Hematopoietic multipotent progenitor cell treated with erythropoietin and hydrocortisone succinate and interleukin-3 and kit ligand, for 15 days (in vitro differentiated cells): ENCODE measurements at regions not wholly inside any gene's neighbourhood (a gene's known extent, or its start where the extent isn't known, plus 50 kb on each side); places are given as distances from the start of the nearest gene placed in this dataset.
"Not testable (repeated sequence)": the region's sequence is repeated elsewhere in the genome, so short reads cannot be mapped to it uniquely, and the experiment has no call there.

Experiments
- DNase-seq: peaks from one replicate; pipeline ENCODE4 v3.0.0-alpha.2; 2015; ENCODE audit warnings: low spot score

DNA sequence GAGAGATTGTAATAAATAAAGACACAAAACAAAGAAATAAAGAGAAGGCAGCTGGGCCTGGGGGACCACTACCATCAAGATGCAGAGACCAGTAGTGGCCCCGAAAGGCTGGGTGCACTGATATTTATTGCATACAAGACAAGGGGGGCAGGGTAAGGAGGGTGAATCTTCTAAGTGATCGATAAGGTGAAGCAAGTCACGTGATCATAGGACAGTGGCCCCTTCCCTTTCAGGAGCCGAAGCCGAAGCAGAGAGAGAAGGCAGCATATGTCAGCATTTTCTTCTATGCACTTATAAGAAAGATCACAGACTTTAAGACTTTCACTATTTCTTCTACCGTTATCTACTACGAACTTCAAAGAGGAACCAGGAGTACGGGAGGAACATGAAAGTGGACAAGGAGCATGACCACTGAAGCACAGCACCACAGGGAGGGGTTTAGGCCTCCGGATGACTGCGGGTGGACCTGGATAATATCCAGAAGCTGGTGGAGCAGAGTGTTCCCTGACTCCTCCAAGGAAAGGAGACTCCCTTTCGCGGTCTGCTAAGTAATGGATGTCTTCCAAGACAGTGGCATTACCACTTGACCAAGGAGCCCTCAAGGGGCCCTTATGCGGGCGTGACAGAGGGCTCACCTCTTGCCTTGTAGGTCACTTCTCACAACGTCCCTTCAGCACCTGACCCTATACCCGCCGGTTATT lies 126.4 kb downstream of the RBM46 start:
- DNase-seq: not testable (repeated sequence)

DNA sequence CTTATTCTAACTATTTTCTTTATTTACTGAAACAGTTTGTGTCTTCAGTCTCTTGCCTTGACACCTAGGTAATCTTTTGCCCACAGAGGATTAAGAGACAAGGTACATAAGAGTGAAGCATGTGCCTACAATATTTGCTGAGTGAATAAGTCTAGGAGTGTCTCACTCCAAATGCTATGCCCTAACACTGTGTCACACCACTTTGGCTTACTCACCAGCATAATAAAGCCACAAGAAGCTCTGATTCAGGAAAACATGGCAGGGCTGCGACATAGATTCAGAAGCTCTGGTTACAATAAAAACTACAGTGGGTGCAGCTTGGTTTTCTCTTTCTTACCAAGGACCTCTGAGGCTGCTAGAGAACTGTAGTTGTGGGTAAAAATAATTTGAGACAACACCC lies 127.1 kb downstream of the RBM46 start:
- DNase-seq: no peak

DNA sequence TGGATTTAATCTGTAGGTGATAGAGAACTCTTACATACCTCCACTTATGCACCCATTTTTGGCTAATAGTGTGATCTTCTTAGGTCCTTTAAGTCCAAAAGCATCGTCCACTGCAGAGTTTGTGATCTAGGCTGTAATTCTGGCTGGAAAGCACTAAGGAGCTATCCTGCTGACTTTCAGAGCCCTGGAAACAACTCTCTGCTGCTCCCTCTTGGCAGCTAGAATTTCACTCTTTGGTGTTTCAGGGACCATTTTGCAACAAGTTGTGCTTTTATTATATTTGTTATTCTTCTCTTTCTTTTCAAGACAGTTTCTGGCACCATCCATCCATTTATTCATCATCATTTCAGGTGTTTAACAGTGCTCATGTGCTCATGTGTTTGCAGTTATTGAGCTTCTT lies 130.0 kb downstream of the RBM46 start:
- DNase-seq: no peak

DNA sequence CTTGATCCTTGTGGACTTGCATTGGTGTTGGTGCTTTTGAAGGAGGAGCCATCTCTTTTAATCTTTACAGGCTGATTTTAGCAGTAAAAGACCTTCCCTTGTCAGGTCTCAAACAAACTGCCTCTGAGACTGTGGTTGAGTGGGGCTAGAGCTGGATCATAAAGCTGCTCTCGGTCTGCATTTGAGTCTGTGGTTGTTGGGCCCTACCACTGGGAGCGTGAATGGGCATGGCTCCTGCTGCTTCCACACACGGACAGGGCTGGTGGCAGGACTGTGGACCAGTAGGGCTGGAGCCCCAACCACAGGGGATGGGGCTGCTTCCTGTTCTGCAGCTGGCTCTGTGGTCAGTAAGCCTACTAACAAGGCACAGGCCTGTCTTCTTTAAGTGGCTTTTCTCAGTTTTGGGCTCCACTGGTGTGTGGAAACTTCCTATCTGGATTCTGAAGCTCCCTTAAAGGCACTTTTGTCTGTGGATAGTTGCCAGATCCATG lies 130.6 kb downstream of the RBM46 start:
- DNase-seq: no peak

DNA sequence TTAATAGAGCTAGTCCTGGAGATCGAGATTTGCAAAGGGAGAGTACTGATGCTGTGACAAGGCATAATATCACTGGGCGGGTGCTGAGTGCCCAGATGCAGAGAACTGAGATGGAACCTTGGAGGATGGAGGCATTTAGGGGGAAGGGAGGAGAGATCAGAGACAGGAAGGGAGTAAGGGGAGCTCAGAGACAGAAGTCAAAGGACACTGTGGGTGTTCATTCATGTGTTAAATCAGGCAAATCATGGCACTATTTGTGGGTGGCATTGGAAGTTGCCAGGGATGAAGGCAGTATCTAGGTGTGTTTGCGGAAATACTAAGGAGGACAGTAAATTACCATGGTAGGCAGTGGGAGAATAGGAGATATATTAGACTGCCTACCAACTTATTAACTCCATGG lies 135.0 kb downstream of the RBM46 start:
- no peak for DNase-seq

DNA sequence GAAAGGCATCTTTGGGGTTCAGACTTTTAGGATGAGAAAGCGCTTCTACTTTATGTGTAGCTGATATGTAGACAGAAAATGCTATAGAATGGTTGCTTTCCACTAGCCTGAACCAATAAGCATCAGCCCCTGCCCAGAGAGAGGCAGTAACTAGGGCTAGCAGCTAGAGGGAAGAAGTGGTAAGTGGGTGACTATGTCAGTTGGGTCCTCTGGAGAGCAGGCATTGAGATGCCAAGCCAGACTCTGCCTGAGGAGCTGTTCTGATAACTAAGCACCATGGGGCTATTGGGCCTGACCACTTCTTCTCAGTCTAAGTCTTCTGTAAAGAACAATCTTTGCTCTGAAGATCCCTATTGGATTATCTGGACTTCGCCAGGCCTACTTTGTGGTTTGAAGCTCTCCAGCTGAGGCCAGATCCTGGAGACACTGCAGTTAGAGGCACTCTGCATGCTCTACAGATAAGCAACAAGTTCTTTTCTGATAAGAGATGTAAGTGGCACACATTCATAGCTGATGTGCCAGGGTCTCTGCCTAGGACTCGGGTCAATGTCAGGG lies 146.1 kb downstream of the RBM46 start:
- no peak for DNase-seq

DNA sequence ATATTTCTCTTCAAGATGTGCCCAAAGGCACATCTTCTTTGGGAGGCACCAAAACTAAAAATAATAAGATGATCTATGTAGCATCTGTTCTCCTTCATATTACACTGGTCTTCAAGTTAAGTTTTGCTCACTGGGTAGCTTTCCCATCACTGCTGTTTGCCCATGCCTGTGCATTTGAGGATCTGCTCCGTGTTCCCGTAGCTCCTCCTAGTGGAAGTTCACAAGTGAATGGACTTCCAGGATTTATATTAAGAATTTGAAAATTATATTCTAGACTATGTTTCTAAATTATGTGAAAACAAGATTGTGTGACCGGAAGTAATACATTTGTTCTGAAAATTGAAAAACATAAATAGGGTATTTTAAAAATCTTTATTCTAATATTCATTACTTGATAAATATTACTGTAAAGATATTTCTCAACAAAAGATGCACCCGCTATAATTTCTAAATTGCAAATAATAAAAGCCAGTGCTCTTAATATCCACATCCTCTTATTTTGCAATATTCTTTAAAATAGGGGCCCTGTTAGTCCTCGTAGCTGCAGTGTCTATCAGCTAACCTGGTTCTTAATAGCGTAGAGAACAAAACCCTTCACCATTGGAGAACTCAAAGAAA lies 147.7 kb downstream of the RBM46 start:
- DNase-seq: no peak

DNA sequence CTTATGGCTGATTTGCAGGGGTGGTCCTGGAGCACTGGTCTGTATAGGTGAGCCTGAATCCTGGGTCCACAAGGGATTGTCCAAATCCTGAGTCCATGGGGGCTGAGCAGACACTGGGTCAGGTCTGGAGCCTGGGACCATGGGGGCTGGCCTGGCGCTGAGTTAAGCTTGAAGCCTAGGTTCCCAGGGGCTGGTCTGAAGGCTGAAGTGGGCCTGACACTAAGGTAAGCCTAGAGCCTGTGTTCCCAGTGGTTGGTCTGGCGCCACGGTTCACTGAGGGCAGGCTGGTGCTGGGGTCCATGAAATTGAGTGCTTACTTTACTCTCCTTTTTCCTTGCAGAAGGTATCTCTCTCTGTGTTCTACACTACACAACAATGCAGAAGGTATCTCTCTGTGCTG lies 155.8 kb downstream of the RBM46 start:
- no peak for DNase-seq

DNA sequence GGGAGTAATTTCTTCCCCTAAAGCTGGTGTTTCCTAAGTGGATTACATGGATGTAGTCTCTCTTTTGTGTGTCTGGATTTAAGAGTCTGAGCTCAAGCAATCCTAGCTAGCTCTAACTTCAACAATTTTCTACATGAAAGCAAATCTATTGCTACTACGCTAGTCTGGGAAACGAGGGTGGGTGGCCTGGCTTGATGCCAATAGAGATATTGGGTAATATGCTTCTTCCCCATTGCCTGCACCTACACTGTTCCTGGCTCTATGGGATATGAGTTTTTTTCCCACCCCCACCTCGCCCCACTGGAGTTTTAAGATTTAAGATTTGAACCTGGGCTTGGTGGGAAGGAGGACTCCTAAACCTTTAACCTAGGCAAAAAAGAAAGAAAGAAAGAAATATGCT lies 158.8 kb downstream of the RBM46 start:
- no peak for DNase-seq

DNA sequence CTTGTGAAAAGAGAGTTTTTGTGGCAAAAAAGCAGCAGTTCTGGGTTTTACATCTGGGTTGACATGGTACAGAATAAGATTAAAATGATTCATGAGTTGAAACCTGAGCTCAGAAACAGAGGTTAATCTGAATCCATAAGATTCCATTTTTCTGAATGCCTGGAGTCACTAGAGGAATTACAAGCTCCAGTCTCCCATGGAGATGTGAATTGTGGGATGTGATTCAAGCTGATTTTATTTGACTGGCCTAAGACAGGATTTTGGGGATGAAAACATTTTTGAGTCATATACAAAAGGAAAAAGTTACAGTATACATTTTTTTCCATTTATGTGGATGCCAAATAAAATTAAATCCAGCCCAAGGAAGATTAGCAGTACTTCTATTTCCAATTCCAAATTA lies 161.1 kb downstream of the RBM46 start:
- DNase-seq: no peak

DNA sequence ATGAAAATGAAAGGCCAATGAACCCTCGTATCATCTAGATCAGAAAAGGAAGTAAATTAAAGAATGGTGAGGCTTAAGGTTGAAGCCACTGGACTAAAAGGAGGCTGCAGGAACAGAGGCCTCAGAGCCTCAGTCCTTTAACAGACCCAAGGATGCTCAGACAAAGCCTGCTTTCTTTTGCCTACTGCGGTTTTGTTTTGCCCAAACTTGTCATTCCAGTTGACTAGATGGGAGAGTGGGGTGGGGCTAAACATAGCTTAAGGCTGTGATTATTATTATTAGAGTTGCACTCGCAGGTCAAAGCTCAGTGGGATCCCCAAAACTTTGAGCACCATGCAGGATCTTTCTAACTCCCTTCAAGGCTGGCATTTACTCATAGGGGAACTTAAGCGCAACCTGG lies 163.9 kb downstream of the RBM46 start:
- DNase-seq: no peak

DNA sequence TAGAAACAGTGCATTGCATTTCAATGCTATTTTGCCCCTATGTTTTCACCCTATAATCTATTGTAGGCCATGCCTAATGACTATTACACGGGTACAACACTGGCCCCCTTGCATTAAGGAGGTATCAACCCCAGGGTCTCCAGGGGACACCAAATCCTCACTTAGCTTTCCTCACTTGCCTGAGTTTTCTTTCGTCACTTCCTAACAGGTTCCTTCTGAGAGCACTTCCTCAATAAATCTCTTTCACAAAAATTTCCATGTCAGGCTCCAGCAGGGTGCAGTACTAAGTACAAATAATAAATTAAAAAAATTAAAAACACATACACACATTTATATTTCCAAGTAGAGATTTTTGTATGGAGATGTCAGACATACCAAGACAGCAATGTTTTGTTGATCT lies 165.0 kb downstream of the RBM46 start:
- no peak for DNase-seq

DNA sequence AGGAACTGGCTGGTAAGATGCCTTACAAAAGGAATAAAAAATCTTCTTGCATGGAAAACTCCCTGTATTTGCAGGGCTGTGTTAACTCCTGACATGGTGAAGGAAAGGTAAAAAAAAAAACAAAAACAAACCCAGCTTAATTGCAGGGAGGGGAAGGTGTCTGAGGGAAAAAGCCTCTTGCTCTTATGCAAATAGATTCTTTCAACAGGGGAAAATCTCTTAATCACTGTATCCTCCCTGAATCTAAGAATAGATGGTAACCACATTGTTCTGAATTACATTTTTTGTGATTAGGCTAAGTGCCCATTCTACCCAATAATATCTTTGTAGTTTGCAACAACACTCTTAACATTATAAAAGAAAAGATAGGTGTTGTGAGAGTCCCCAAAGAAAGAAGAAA lies 172.6 kb downstream of the RBM46 start:
- no peak for DNase-seq

DNA sequence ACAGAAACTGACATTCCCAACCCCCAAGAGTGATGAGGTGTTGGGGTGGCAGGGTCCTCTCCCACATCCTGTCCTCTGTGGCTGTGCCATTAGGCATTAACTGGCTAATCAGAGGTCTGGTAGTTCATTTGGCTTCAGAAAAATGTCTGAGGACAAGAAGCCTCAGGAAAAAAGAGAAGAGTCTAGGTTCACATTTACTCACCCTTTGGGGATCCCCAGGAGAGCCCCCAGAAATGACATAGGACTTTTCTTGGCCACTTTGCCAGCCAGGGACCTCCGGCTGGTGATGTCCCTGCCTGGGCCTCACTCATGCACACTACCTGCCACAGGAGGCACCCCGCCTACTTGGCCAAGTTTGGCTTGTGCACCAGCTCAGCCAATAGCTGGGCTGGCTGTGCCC lies 173.0 kb downstream of the RBM46 start:
- DNase-seq: no peak

DNA sequence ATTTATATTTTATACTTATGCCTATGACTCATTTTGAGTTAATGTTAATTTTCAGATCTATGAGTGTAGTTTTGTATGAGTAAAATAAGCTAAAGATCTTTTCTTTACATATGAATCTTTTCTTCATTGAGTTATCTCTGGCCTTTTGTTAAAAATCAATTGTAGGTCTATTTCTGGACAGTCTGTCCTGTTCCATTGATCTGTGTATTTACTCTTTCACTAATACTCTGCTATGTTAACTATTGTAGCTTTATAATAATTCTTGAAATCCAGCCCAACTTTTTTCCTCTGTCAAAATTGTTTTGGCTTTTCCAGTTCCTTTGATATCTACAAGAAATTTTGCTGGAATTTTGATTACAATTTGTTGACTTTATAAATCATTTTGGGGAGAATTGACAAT lies 177.0 kb downstream of the RBM46 start:
- no peak for DNase-seq

DNA sequence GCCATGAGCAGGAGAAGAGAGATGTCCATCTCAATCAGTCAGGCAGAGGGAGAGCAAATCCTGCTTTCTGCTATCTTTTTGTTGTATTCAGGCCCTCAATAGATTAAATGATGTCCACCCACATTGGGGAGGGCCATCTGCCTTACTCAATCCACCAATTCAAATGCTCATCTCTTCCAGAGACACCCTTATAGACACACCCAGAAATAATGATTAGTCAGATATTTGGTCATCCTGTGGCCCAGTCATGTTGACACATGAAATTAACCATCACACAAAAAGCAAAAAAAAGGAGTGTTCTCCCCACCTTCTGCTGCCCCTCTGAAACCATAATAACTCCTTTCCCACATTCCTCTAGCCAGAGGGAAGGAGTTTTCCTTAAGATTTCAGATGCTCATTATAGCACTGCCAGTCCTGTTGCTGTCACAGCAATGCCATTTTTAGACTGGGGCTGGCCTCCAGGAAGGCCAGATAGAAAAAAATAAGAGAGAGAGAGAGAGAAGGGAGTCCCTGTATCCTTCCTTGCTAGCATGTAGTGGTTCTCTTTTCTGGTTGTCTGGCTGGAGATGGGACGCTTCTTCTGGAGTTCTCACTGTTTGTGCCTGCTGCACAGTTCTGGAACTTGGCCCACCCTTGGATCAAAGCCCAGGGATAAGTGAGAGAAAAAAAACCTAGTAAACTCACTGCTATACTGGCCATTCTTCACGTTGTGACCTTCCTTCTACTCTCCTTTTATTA lies 177.7 kb downstream of the RBM46 start:
- no peak for DNase-seq

DNA sequence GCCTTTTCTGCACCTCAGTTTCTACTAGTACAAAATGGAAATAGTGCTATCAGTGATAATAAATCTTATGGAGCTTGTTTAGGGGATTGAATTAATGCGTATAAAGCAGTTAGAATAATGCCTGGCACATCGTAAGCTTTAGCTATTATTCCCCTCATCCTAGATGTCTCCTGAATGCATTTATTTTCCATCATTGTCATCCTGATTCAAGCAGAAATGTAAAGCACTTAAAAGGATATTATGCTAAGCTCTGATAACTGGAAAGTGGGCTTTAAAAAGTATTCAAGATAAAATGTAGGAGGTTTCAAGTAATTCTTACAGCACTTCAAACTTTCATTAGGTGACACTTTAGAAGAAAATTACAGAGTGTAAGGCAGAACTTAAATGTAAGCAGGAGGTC lies 178.7 kb downstream of the RBM46 start:
- no peak for DNase-seq

DNA sequence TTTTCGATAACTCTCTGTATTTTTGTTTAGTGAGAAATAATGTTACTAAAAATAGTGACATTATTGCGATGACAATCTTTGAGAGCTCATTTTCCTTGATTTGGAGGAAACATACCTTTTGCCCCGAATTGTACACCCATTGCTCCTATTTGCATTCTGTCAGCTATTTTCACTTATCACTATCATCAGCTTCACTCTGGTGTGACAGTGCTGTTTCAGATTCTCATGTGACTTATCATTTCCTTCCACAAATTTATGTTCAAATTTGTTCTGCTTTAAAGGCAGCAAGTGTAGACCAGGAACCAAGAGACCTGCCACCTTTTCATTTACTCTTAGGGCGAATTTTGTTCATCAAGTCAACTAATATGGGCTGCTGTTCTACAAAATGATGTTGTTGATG lies 179.4 kb downstream of the RBM46 start:
- DNase-seq: no peak

DNA sequence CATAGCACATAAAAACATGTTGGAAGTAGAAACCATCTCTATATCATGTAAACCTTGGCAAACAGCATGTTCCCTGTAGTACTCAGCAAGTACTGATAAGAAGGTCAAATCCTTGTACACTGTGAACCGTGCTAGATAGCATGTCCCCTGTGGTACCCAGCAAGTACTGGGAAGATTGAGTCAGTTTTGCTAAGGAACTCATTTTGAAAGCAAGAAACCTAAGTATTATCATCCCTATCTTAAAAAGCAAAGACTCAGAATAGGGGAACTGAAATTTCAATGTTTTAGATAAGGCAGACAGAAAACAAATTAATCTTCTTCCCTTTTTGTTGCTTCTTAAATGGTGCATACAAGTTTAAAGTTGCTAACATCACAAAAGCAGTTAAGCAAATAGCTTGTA lies 180.2 kb downstream of the RBM46 start:
- DNase-seq: no peak

DNA sequence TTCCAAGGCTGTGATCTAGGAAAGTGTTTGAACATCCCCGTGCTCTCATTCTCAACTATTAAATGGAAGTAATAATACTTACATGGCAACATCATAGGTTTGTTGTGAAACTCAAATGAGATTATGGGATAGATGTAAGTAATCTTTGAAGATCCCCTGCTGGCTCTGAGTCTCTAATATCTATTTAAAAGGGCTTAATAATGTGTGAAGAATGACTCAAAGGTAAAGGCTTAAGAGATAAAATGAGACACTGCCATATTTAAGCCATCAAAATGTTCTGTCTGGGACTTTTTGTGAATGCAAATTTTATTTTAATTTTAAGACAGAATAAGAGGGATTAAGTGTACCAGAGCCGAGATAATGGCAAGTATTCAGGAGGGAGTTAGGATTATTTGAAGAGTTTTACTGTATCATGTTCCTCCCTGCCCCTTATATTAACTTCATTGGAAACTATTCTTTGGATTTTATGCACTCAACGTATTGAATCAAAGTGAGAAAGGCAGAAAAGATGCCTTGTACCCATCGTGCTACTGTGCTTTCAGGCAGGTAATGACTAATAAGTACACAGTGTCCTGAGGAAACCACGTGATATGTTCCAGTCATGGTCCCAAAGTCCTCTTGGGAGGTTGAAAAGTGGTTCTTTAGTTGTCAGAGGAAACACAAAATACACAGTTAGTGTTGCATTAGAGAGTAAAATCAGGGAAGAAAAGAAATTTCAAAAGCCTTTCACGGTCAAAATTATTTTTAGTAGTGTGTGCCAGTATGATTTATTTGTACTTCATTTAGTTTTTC lies 192.4 kb downstream of the RBM46 start:
- DNase-seq: no peak

DNA sequence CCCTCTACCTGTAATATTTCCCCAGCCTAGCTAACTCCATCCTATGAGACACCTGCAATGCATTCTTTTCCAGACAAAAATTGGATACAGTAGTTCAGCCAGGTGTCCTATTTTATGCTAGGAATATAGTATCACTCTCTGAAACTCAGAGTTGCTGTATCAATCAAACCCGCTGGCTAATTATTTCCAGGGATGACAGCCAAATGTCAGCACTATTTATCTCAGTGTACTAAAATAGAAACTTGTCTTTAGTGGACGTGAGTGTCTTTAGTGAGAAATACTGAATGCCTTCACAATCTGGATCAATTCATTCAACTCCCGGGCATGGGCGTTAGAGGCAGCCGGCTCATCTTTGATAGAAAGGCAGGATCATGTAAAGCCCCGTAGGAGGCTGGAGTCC lies 196.2 kb downstream of the RBM46 start:
- DNase-seq: no peak
